Ammon's horn (tissue), 1 donor: ENCODE measurements at regions not wholly inside any gene's neighbourhood (a gene's known extent, or its start where the extent isn't known, plus 50 kb on each side); places are given as distances from the start of the nearest gene placed in this dataset.
"Not testable (repeated sequence)": the region's sequence is repeated elsewhere in the genome, so short reads cannot be mapped to it uniquely, and the experiment has no call there.

Source experiments
- DNase-seq: peaks from one replicate; pipeline ENCODE4 v3.0.0-alpha.2; 2016; ENCODE audit warnings: low spot score

DNA sequence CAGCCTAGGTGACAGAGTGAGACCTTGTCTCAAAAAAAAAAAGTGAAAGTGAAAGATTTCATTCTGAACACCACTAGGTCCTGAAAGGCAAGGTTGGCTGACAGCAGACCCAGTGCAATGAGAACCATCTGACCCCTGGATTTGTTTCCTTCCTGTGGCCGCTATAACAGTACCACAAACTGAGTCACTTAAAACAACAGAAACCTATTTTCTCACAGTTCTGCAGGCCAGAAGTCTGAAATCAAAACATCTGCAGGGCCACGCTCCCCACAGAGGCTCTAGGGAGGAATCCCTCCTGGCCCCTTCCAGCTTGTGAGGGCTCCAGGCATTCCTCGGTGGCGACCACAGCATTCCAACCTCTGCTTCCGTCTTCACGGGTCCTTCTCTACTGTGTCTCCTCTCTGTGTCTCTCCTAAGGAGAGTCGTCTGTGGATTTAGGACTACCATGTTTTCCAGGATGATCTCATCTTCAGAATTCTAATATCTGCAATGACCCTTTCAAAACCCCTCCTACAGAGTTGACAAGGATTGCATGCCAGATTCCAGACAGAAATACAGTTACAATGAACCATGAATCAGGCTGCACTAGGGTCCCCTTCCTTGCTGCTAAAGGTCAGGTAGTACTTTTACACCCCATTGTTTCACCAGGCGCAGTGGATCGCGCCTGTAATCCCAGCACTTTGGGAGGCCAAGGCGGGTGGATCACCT, 78.0 kb upstream of the ADGRL1 start:
- not testable (repeated sequence) for DNase-seq

DNA sequence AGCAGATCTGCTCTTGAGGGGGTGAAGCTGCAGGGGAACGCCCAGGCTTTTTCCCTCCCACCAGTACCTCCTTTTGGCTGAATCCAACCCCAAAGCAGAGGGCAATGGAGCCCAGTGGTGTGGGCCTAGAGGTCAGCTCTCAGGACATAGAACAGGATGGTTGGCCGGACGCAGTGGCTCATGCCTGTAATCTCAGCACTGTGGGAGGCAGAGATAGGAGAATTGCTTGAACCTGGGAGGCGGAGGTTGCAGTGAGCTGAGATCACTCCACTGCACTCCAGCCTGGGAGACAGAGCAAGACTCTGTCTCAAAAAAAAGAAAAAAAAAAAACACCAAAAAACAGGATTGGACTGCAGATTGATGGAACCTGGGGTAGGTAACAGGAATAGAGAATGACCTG, 73.3 kb upstream of the ADGRL1 start:
- DNase-seq = not testable (repeated sequence)

DNA sequence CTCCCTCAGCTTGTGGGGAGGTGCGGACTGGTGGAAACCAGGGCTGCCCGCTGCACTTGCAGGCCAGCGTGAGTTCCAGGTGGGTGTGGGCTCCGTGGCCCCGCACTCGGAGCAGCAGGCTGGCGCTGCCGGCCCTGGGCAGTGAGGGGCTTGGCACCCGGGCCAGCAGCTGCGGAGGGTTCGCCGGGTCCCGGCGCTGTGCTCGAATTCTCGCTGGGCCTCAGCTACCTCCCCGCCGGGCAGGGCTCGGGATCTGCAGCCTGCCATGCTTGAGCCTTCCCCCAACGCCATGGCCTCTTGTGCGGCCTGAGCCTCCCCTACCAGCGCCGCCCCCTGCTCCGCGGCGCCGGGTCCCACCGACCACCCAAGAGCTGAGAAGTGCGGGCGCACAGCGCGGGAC, 71.6 kb upstream of the ADGRL1 start:
- no peak for DNase-seq

DNA sequence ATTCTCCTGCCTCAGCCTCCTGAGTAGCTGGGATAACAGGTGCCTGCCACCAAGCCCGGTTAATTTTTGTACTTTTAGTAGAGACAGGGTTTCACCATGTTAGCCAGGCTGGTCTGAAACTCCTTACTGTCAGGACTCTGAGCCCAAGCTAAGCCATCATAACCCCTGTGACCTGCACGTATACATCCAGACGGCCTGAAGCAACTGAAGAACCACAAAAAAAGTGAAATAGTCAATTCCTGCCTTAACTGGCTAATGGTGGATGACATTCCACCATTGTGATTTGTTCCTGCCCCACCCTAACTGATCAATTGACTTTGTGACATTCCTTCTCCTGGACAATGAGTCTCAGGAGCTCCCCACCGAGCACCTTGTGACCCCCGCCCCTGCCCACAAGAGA, 69.9 kb upstream of the ADGRL1 start:
- not testable (repeated sequence) for DNase-seq

DNA sequence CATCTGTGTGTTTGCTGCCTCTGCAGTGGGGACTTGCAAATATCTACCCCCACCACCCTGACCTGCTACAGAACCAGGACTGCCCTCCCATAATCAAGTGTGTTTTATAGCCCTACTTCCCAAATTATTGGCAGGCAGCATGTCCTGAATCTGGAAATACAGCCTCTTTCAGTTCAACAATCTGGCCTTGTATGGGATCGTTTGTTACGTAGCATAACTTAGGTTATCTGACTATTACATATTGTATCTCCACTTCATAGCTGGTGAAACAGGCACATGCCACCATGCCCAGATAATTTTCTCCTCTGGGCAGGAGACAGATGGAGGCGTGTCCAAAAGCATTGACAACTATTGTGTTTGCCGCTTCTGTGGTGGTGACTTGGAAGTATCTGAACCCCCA, 66.7 kb upstream of the ADGRL1 start:
- DNase-seq = no peak

DNA sequence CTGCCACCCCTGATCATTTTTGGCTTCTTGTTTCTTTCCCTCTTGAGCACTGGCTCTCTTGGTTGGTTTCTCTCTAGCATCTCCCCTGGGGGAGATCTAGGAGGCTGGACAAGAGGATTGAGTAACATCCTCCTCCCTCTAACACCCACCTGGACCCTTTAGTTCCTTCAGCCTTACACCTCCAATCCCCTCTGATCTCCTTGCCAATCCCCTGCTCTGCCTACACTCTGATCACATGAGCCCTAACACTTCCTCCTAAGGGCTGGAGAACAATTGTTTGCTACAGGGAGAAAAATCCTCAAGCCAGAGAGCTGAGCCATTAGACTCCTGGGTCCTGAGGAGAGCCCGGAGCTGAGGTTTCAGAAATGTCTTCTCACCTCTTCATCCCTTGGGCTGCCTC, 65.9 kb upstream of the ADGRL1 start:
- no peak for DNase-seq

DNA sequence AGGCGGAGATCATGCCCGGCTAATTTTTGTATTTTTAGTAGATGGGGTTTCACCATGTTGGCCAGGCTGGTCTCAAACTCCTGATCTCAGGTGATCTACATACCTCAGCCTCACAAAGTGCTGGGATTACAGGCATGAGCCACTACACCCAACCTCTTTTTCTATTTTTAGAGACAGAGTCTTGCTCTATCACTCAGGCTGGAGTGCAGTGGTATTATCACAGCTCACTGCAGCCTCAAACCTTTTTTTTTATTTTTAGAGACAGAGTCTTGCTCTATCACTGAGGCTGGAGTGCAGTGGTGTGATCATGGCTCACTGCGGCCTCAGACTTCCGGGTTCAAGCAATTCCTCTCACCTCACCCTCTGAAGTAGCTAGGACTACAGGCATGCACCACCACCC, 64.6 kb upstream of the ADGRL1 start:
- DNase-seq = not testable (repeated sequence)

DNA sequence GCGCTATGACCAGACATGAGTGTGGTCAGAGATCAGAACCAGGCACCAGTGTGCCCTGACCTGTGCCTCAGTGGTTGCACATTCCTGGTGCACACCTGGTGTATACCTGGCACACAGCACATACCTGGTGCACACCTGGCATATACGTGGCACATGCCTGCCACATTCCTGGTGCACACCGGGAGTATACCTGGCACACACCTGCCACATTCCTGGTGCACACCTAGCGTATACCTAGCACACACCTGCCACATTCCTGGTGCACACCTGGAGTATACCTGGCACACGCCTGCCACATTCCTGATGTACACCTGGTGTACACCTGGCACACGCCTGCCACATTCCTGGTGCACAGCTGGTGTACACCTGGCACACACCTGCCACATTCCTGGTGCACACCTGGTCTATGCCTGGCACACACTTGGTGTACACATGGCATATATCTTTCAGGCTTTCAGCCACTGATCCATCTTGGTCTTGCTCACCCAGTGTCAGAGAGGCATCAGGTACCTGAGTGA, 61.3 kb upstream of the ADGRL1 start:
- DNase-seq = no peak

DNA sequence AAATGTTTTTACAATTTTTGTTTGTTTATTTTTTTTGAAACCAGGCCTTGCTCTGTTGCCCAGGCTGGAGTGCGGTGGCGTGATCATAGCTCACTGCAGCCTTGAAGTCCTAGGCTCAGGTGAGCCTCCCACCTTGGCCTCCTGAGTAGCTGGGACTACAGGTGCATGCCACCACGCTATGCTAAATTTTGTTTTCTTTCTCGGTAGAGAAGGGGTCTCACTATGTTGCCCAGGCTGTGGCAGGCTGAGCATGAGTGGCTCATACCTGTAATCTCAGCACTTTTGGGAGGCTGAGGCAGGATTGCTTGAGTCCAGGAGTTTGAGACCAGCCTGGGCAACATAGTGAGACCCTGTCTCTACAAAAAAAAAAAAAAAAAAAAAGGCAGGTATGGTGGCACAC, 60.2 kb upstream of the ADGRL1 start:
- not testable (repeated sequence) for DNase-seq

DNA sequence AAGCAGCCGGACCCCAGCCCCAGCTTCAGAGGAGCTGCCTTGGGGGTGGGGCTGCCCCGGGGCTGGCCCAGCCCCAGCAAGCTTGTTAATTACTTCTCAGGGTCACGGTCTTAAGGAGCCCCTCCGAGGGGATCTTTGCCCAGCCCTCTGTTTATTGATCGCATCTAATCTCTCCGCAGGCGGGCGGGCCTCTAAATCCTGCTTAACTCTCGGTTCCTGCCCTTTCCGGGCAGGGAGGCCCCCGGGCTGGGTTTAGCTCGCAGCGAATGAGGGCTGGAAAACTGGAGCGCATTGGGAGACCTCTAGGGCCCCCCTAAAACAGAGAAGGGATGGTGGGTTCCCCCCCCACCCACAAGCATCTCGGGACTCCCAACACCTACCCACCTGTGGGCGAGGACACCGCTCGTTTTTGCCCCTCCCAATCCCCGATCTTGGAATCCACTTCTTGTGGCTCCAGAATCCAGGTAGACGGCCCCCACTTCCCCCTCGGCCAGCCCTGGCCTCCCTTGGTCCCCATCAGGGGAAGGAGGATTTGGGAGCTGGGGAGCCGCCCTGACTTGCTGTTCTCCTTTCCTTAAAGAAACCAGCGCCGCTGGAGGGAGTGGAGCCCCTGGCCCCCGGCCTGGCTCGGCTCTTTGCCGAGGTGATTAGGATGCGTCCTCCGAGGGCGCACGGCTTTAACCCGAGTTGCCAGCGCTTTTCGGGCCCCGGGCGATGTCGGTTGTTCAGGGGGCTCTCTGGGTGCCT, 59.5 kb upstream of the ADGRL1 start:
- DNase-seq = no peak

DNA sequence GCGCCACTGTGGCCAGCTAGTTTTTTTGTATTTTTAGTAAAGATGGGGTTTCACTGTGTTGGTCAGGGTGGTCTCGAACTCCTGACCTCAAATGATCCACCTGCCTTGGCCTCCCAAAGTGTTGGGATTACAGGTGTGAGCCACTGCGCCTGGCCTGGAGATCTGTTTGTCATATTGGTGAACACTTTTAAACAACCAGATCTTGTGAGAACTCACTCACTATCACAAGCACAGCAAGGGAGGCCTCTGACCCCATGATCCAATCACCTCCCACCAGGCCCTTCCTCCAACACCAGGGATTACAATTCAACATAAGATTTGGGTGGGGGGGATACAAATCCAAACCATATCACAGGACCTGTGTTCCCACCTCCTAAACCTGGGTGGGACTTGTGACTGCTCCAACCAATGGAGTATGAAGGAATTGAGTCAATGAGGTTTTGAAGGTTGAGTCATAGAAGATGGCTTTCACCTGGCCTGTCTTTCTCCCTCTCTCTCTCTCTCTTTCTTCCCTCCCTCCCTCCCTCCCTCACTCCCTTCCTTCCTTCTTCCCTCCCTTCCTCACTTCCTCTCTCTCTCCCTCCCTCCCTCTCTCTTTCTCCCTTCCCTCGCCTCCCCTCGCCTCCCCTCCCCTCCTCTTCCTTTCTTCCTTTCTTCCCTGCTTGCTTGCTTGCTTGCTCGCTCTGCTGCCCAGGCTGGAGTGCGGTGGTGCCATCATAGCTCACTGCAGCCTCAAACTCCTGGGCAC, 50.1 kb upstream of the ADGRL1 start:
- DNase-seq = not testable (repeated sequence)
